GM18868 (cell line): ENCODE measurements at regions not wholly inside any gene's neighbourhood (a gene's known extent, or its start where the extent isn't known, plus 50 kb on each side); places are given as distances from the start of the nearest gene placed in this dataset.

Experiments
- ATAC-seq: cut with Tn5 transposase; IDR thresholded peaks from one replicate; pipeline ENCODE4 v1.9.1; 2021; ENCODE audit warnings: mild to moderate bottlenecking, moderate library complexity; ENCODE audit not compliant: unreplicated experiment

DNA sequence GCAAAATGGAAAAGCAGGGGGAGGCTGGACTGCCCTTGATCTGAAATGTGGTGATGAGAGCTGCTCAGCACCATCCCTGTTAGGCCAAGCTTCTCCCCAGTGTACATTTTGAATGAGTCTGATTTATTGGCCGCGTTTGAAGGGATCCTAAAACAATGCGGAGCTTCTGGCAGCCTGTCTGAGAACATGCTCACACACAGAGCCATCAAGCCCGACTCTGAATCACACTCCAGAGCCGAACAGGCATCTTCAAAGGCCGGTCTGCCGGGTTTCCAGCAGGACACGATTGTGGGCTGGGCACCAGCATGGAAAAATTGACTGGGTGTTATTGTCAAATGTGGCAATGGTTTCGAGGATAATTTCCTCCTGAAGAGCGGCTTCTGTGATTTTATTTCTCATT, 235.9 kb downstream of the TFAP2C start:
- no peak for ATAC-seq

DNA sequence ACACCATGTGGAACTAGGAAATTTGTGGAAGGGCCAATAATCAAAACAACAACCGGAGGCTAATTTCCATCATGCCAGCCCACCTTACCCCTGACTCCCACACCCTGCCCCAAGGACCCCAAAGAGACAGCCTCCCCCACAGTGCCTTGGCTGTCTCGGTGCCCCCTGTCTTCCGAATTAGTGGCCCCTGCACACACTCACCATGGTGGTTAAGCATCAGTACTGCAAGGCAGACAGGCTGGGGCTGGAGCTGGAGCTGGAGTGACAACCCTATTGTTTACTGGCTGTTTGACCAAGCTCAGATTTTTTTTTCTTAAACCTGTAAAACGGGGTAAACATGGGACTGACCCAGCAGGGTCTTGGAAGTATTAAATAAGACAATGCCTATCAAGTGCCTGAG, 238.0 kb downstream of the TFAP2C start:
- ATAC-seq = no peak

DNA sequence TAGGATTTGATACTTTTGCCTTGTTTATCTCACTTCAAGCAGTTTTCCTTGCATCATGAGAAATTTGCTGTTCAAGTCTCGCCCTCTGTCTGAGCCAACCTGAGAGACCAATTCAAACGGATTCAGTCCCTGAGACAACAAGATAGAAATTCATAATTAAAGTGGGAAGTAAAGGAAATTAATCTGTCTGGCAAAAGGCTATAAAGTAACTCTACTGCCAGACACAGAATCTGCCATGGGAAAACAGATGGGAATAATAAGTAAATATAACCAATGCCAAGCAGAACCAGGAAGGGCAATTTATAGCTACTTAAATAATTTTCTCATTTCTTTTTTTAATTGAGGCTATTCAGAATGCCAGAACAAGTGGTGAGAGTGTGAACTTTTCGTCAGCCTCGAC, 239.6 kb downstream of the TFAP2C start:
- ATAC-seq = no peak

DNA sequence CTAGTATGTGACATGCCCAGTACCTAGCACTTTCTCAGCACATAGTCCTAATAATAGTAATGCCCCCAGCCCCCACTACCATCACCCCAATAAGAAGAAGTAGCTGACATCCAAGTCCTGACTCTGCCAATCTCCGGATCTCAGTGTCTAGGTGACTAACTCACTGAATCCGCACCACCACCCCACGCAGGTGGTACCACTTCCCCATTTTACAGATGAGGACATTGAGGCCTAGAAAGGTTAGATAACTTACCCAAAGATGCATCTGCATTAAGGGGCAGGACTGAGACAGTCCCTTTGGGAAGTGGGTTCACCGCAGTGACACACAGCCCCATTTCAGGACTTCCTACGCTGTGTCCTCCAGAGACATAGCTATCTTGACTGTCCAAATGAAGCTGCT, 241.2 kb downstream of the TFAP2C start:
- ATAC-seq = no peak

DNA sequence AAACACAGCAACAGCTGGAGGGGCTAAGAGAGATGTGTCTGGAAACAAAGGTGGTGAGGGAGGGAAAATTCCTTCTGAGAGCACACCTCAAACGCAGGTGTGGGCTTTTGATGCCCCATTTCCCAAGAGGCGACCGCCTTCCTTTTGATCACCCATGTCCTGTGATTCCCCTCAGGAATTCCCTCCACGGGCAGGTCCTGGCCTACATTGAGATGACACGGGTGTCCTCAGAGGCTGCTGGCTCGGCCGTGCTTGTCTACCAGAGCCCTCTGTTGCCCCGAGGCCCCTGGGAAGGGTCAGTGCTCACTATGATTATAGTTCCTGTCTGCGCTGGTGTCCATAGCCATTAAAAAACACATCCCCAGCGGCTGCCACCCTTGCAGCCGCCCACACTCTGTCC, 242.6 kb downstream of the TFAP2C start:
- no peak for ATAC-seq

DNA sequence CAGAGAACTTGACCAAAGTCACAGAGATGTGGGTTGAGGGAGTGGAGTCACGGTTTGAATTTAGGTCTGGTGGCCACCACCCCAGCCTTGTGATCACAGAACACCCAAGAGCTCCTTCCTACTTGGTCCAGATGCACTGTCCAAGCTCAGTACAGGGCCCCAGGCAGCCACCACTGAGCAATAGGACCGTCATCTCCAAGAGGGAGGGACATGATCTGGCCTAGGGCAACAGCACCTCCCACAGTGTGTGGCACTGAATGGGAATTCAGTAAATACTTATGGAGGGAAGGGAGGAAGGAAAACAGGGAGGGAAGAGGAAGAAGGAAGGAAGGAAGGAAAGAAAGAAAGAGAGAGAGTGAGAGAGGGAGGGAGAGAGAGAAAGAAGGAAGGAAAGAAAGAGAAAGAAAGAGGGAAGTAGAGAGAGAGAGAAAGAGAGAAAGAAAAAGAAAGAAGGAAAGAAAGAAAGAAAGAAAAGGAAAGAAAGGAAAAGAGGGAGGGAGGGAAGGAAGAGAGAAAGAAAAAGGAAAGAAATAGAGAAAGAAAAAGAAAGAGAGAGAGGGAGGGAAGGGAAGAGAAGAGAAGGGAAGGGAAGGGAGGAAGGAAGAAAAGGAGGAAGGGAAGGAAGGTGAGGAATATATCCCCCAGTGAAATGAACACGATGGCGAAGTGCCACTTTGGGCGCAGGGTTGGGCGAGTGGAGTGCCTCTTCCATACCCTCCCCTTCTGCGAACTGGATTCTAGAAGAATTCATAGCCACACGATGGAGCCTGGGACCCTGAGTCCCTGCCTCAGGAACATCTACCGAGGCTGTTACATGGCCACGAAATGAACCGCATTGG, 243.7 kb downstream of the TFAP2C start:
- no peak for ATAC-seq

DNA sequence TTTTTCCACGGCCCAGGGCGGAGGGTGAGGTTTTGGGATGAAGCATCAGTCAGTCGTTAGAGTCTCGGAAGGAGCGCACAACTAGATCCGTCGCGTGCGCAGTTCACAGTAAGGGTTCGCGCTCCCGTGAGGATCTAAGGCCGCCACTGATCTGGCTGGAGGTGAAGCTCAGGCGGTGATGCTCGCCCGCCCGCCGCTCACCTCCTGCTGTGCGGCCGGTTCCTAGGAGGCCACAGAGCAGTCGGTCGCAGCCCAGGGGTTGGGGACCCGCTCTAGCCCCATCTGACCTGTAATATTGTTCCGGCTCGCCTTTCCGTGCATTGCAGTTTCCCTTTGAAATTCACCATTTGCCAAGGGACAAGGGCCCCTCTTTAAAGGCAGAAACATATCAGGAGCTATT, 244.7 kb downstream of the TFAP2C start:
- ATAC-seq = no peak

DNA sequence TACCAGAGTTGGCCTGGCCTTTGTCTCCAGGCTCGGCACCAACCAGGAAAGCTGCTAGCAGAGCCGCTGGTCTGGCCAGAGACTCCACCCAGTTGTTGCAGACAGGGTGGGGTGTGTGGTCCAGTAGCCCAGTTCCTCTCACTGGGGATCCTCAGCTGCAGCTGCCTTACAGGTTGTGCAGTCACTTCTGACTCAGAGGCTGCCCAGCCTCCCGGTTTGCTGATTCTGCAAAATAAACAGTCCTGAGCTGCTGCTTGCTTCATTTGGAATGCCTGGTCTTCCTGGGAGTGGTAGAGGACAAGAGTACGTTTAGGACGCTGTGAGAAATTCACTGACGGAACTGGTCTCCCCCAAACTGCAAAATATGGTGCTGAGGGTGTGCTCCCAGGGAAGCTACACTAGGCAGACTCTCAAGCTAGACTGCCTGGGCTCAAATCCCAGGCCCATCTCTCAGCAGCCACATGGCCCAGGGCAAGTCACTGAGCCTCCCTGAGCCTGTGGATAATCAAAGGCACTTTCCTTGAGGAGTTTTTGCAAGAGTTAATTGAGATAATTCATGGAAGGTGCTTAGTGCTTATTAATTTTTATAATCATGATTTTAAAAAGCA, 246.1 kb downstream of the TFAP2C start:
- ATAC-seq = no peak

DNA sequence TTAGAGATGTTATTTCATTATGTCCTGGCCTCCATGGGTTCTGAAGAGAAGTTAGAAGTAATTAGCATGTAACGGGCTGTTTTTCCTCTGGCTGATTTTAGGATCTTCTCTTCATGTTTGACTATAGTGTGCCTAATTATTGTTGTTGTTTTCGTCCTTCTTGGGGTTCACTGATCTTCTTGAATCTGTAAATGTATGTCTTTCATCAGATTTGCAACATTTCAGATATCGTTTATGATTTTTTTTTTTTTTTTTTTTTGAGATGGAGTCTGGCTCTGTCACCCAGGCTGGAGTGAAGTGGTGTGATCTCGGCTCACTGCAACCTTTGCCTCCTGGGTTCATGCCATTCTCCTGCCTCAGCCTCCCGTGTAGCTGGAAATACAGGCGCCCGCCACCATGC, 246.7 kb downstream of the TFAP2C start:
- ATAC-seq = no peak

DNA sequence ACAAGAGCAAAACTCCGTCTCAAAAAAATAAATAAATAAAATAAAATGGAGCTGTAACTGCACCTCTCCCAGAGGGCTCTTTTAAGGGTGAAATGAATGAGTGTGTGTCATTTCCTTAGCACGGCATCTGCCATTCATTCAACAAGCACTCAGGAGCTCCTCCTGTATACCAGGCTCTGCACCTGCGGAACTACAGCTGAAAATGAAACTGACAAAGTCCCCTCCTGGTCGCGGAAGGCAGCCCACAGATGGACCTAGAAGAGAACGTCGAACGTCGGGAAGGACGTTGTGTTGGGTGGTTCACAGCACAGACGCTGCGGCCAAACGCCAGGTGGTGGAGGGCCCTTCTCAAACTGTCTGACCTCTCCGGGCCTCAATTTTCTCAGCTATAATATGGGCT, 256.4 kb downstream of the TFAP2C start:
- ATAC-seq = no peak

DNA sequence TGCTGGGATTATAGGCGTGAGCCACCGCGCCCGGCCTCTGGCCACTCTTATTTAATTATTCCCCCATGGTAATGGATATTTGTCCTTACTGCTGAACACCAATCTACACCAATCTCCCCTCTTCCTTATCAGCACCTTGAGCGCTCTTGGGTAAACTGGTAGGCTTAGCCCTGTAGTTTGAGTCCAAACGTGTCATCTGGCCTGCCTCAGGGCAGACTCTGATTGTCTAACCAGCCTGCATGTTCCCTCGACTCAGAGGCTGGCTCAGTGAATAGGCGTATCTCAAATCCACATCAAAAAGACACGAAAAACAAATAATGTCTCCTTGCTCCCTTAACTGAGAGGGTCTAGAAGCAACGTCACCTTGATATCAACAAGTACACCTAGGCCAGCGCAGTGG, 260.9 kb downstream of the TFAP2C start:
- no peak for ATAC-seq

DNA sequence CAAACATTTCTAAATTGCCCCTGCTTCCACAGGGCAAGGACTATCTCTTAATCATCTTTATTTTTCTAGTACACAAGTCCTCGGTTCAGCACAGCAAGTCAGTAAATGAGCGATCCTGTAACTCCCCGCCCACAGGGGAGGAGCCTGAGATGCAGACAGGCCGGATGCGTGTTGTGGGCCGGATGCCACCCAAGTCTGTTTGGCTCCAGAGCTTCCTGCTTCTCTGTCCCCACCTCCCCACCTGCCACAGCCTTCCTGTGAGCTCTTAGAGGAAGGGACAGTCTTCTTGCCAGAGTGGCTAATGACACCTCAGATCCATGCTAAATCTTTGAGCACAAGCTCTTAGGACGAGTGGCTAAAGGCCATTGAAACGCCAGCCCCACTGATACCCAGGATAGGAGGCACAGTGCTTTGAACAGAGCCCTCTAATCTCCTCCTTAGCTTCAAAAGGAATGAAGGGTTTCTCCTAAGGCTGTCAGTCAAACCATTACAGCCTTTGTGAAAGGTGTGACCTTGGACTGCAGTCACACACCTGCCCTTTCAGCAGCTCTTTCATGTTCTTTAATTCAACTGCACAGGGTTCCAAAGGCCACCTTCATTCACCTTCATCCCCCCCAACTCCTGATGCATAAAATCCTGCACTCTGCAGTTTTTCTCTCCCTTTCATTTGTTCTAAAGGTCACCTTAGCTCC, 264.3 kb downstream of the TFAP2C start:
- ATAC-seq = no peak

DNA sequence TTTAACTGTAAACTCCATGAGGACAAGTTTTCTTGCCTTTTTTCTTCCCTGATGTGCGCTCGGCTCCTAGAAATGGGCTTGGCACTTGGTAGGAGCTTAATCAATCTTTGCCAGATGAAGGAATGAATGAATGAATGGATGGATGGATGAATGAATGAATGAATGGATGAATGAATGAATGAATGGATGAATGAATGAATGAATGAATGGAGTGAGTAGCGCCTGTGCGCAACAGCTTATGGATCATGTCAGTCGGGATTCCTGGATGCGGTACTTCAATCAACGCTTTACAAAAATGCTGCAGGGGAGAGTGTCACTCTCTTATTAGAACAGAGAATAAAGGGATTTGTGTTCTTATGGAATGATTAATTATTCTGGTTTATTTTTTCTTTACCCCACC, 267.3 kb downstream of the TFAP2C start:
- no peak for ATAC-seq

DNA sequence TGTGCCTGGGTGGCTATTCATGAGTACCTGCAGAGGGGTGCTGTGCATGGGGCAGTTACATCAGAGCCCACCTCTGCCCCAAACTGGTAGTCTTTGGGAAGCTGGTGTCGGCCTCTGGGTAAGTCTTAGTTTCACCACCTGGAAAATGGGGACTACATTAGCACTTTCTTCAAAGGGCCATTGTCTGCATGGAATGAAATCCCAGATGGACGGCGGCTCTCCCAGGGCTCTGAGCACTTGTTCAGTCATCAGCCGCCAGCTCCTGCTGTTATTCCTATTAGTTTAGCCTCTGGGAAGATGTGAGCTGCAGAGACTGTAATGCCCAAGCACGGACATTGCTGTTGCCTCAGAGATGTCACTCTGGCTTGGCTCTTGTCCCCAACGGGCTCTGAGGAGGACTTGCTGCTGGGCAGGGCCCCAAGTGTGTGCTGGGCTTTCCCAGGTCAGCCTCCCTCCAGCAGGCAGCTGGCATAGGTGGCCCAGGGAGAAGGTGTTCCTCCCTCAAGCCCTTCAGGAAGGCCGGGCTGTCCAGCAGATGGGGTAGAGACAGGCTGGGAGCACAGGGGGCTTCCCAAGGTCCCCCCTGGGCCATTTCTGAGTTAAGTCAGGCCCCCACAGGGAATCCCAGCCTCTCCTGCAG, 268.3 kb downstream of the TFAP2C start:
- no peak for ATAC-seq

DNA sequence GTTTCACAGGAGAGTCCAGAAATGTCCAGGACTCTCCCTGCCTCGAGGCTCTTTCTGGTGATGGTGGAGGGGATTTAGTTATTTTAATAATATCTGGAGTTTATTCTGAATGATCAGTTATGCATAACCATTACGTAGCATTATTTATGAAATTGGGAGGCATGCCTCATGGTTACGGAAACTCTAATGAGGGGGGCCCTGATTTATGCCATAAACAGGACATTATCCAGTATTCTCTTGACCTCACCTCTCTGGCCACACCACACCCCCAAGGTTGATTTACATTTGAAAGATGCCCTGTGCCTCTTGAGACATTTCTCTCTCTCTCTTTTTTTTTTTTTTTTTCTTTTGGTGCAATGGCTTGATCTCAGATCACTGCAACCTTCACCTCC, 268.8 kb downstream of the TFAP2C start:
- no peak for ATAC-seq

DNA sequence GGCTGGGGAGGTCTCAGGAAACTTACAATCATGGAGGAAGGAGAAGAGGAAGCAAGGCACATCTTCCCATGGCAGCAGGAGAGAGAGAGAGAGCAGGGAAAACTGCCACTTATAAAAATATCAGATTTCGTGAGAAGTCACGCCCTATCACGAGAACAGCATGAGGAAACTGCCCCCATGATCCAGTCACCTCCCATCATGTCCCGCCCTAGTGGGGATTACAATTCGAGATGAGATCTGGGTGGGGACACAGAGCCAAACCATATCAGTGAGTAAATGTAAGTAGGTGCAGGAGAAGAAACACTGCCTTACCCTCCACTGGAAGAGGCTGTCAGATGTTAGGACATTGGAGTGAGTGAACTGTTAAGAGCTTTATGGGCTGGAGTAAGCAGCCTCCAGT, 270.4 kb downstream of the TFAP2C start:
- no peak for ATAC-seq

DNA sequence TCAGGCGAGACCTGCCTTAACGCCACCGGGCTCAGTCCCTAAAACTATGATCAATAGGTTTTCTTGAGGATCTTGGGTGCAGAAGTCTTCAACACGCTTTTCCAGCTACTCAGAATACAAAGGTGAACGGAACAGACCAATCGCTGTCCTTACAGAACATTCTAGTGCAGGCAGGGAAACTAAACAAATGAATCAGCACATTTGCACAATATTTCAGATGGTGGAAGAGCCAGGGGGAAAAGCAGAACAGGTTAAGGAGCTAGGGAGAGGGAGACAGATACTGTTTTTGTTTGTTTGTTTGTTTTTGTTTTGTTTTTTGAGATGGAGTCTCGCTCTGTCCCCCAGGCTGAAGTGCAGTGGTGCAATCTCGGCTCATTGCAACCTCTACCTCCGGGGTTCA, 271.1 kb downstream of the TFAP2C start:
- ATAC-seq = no peak

DNA sequence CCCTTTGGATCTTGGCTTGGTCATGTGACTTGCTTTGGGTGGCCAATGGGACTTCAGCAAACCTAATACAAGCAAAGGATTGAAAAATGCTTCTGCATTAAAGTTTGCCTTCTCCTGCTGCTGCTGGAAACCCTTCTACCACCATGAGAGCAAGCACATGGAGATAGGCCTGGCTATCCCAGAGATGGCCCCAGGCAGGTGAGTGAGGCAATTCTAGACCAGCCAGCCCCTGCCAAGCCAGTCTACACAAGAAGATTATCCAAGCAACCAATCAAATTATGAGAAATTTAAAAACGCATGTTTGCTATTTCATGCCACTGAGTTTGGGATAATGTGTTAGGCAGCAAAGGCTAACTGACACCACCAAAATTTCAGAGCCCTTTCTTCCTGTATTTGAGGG, 274.3 kb downstream of the TFAP2C start:
- ATAC-seq = no peak

DNA sequence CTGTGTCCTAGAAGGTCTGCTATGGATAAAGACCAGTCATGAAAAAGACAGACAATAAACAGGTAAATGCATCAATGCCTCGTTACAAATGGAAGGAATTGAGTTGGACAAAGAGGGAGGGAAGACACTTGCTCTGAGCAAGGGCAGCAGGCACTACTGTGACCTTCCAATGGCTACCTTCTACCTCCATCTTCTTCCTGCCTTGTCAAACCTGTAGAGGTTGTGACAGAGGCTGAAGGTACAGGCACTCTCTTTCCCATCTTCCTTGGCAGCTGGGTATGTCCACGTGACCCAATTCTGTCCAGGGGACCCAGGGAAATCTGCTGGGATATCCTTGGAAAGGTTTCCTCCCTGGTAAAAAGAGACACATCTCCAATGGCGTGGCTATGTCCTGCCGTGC, 274.8 kb downstream of the TFAP2C start:
- ATAC-seq = no peak

DNA sequence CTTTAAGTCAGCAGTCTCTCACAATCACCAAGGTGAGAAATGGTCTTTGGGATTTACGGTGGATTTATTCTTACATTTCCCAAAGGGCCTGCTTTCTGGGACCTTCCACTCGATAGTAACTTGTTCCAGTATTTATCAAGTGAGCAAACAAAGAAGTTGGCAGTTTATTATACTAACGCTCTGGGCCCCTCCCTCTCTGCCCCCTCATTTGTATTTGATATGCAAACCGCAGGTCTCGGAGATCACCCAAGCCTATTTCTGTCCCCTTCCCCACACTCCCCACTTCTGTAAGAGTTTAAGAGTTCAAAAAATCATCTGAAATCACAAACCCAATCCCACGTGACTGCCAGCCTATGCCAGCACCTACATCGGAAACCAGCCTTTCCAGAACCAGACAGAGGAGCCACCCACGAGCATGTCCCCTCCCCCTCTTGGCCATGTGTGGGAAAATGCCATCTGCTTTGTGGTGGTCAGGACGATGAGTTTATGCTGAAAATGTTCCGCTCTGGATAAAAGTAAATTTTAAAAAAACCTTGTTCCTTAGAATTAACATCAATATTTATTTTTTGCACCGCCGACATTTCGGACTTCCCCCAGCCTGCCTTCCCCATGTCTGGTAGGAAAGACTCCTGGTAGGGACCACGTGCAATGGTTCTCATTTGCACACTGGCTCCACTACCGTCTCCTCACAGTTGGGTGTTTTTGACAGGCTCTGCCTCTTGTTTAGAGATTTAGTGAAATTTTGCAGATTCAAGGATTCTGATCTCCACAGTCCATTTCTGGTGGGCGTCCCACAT, 281.0 kb downstream of the TFAP2C start:
- ATAC-seq = no peak

DNA sequence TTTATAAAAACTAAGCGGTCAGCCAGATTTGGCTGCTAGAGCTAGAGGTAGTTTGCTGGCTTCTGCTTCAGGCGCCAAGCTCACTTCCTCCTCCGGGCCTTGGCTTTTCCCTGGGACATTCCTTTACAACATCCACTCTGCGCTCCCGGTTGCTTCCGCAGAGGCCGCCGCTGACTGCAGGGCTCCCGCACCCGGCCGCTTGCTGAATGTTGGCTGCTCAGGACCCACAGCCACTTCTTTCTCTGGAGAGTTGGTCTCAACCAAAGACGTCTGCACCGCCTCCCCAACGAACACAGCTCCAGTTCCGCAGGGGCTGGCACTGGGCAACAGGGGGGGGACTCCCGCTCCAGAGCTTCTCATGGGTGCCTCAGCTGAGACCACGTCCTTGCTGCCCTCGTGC, 282.8 kb downstream of the TFAP2C start:
- ATAC-seq = no peak
